Thyroid gland (tissue), 4 donors: ENCODE measurements at regions not wholly inside any gene's neighbourhood (a gene's known extent, or its start where the extent isn't known, plus 50 kb on each side); places are given as distances from the start of the nearest gene placed in this dataset.

ENCODE experiments used
- DNase-seq, 2 donors: peaks; one replicate each; pipeline ENCODE4 v3.0.0-alpha.2; 2019
- H3K27ac ChIP-seq, 3 donors: fragments of 200-600 bp; sonication (generic); 1 replicate in 2 of 3; 2 replicates in 1 of 3; pipeline ENCODE4 v1.5.1; 2016 to 2019; ENCODE audit warnings: mild to moderate bottlenecking in 1 of 3, moderate library complexity in 1 of 3
- H3K27me3 ChIP-seq: fragments of 200-600 bp; sonication (generic); one replicate; pipeline ENCODE4 v1.5.1; 2019
- H3K36me3 ChIP-seq, 2 donors: fragments of 200-600 bp; sonication (generic); one replicate each; pipeline ENCODE4 v1.5.1; 2016 to 2019
- H3K4me1 ChIP-seq, 2 donors: fragments of 200-600 bp; sonication (generic); one replicate each; pipeline ENCODE4 v1.5.1; 2017 to 2019
- H3K4me3 ChIP-seq, 3 donors: fragments of 200-600 bp; sonication (generic); replicated peaks in 1 of 3; 1 replicate in 2 of 3; 2 replicates in 1 of 3; pipeline ENCODE4 v1.5.1; 2016; ENCODE audit warnings: mild to moderate bottlenecking in 1 of 3
- H3K9me3 ChIP-seq: fragments of 200-600 bp; sonication (generic); one replicate; pipeline ENCODE4 v1.5.1; 2017
- POLR2A ChIP-seq, 2 donors: fragments of 450-650 bp; IDR thresholded peaks; one replicate each; pipeline ENCODE4 v1.6.1; 2017; ENCODE audit warnings: antibody characterized with exemption in 2 of 2, mild to moderate bottlenecking in 2 of 2, moderate library complexity in 1 of 2
- WGBS, 2 donors: methylation state at CpG; one replicate each; pipeline ENCODE4 v1.1.5; 2017; 5-methylcytosine and 5-hydroxymethylcytosine counted together
- intact Hi-C: fragments of 100-400 bp; cut with DNase I; formaldehyde crosslinking; loops from one replicate; pipeline ENCODE4 v1.15.1; 2023
- TF ChIP-seq, protein P1 (sequence below), 6 experiments: fragments of 200-600 bp in 3 of 6; fragments of 450-650 bp in 3 of 6; sonication (generic) in 3 of 6; IDR thresholded peaks; one replicate each; pipeline ENCODE4 v1.5.1; 2016 to 2019; ENCODE audit warnings: antibody characterized with exemption in 6 of 6, mild to moderate bottlenecking in 2 of 6, inconsistent platforms in 1 of 6, moderate library complexity in 1 of 6

DNA sequence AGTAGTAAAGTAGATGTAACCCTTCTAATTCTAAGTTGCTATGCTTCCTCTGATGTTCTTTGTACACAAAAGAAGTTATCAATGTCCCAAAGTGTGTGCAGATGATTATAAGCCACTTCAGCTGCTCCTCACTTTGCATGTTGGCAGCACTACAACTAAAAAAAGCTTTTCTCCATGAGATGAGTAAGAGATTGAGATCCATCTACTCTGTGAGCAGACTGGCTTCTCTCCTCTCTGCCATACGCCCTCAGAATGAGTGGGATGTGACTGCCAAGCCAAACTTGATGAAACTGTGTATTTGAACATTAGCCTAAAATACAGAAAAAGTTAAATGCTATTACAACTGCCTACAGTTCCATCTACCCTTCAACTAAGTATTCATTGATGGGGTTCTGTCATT, 102.9 kb upstream of the ETV1 start:
- intact Hi-C loops: no loop called here
- no peaks in the 10 kb centered on the region for H3K36me3 ChIP-seq
- H3K27ac ChIP-seq: no peak overlapping the region
- H3K9me3 ChIP-seq: no peaks in the 10 kb centered on the region
- no peaks in the 10 kb centered on the region for H3K27me3 ChIP-seq
- no peak for DNase-seq
- H3K4me1 ChIP-seq: no peaks in the 10 kb centered on the region
- no peak overlapping the region for H3K4me3 ChIP-seq
- 45 to 65% methylated on average over 1 of the region's 1 CpG for WGBS, 2 donors
- TF ChIP-seq, protein P1, sequence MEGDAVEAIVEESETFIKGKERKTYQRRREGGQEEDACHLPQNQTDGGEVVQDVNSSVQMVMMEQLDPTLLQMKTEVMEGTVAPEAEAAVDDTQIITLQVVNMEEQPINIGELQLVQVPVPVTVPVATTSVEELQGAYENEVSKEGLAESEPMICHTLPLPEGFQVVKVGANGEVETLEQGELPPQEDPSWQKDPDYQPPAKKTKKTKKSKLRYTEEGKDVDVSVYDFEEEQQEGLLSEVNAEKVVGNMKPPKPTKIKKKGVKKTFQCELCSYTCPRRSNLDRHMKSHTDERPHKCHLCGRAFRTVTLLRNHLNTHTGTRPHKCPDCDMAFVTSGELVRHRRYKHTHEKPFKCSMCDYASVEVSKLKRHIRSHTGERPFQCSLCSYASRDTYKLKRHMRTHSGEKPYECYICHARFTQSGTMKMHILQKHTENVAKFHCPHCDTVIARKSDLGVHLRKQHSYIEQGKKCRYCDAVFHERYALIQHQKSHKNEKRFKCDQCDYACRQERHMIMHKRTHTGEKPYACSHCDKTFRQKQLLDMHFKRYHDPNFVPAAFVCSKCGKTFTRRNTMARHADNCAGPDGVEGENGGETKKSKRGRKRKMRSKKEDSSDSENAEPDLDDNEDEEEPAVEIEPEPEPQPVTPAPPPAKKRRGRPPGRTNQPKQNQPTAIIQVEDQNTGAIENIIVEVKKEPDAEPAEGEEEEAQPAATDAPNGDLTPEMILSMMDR (IDR thresholded peaks at IDR 0.05): no peak

DNA sequence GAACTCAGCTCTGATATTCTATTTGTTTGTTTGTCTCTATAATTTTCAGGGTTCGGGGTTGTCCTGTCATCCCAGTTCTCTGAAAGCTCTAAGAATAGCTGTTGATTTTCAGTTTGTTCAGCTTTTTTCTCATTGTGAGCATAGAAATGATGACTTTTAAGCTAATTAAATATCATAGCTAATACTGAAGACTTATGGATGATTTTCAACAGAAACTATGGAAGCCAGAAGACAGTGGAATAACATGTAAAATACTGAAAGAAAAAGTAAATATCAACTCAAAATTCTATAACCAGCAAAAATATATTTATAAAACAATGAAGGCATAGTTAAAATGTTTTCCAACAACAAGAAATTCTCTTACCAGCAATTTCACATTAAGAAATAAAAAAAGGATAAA, 96.4 kb upstream of the ETV1 start:
- DNase-seq: no peak
- Histone ChIP-seq H3K36me3 (no peaks in the 10 kb centered on the region), H3K4me3 (no peak overlapping the region), H3K27ac (no peak overlapping the region), H3K4me1 (no peaks in the 10 kb centered on the region), H3K9me3 (no peaks in the 10 kb centered on the region), H3K27me3 (no peaks in the 10 kb centered on the region)
- 93 to 98% methylated on average over 1 of the region's 1 CpG for WGBS, 2 donors
- intact Hi-C loops: no loop called here
- TF ChIP-seq, protein P1 (IDR thresholded peaks at IDR 0.05): no peak
- no peak for TF ChIP-seq POLR2A (IDR thresholded peaks at IDR 0.05)

DNA sequence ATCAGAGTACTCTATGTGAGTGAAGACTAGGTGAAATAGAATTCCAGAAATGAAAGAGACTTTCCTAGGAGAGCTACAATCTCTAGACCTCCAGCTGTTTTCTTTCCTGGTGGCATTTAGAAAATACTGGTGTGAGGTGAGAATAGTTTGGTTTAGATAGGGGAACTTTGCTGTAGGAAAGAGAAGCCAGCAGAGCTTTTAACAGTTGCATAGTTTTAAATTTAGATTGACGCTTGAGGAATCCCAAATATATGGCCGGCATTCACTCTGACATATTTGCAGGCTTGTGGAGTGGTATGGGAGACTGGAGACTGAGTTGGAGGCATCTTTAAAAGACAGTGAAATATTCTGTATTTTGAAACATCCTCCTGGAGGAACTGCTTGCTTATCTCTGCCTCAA, 94.3 kb upstream of the ETV1 start:
- H3K9me3 ChIP-seq: no peaks in the 10 kb centered on the region
- no peak for DNase-seq
- no peak for TF ChIP-seq POLR2A (IDR thresholded peaks at IDR 0.05)
- TF ChIP-seq, protein P1 (IDR thresholded peaks at IDR 0.05): no peak
- intact Hi-C loops: no loop called here
- 93% methylated on average over 2 of the region's 2 CpGs for WGBS, 2 donors
- H3K27ac ChIP-seq: no peak overlapping the region
- H3K4me1 ChIP-seq: no peaks in the 10 kb centered on the region
- no peaks in the 10 kb centered on the region for H3K36me3 ChIP-seq
- no peak overlapping the region for H3K4me3 ChIP-seq
- no peaks in the 10 kb centered on the region for H3K27me3 ChIP-seq

DNA sequence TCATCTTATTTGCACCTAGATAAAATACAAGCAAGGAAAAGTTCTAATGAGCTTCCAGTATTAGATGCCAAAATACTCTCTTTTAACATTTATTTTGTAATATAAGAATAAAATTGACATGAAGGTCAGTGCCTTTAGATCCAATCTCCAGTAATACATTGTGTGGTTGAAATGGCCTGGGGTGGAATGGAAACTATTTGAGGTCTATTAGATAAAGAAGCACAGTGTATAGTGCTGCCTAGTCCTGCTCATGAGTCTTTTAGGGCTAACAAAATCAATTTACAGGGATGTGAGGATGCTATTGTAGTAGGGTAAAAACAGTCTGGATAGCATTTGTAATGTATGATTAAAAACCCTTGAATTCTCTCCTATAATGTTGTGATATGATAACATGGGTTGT, 84.5 kb upstream of the ETV1 start:
- no peaks in the 10 kb centered on the region for H3K9me3 ChIP-seq
- DNase-seq: no peak
- intact Hi-C loops: no loop called here
- no peak overlapping the region for H3K4me3 ChIP-seq
- no peaks in the 10 kb centered on the region for H3K36me3 ChIP-seq
- H3K27ac ChIP-seq: no peak overlapping the region
- TF ChIP-seq, protein P1 (IDR thresholded peaks at IDR 0.05): no peak
- no peak for TF ChIP-seq POLR2A (IDR thresholded peaks at IDR 0.05)
- no peaks in the 10 kb centered on the region for H3K27me3 ChIP-seq
- no peaks in the 10 kb centered on the region for H3K4me1 ChIP-seq

DNA sequence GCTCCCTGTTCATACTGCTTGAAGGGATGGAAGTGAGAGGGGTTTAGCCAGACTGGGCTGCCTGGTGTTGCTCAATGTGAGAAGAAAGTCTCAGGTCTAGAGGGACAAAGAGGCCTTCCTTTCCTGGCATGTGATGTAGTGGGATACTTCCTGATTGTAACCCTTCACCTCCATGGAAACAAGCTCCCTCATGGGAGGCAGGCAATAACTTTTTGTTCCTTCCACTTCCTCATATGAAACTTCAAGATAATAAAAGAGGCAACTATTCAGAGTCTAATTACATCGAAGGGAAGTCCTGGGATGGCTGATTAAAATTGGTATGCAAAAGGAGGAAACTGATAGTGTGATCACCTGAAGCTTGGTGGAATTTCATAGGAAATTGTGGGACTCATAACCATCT, 84.1 kb upstream of the ETV1 start:
- H3K27me3 ChIP-seq: no peaks in the 10 kb centered on the region
- no peak for TF ChIP-seq POLR2A (IDR thresholded peaks at IDR 0.05)
- TF ChIP-seq, protein P1 (IDR thresholded peaks at IDR 0.05): no peak
- no peaks in the 10 kb centered on the region for H3K9me3 ChIP-seq
- whole genome bisulfite sequencing, 2 donors: 68 to 89% methylated on average over 1 of the region's 1 CpG
- no peak for DNase-seq
- no peak overlapping the region for H3K27ac ChIP-seq
- intact Hi-C loops: no loop called here
- no peak overlapping the region for H3K4me3 ChIP-seq
- no peaks in the 10 kb centered on the region for H3K36me3 ChIP-seq
- no peaks in the 10 kb centered on the region for H3K4me1 ChIP-seq
